ENCODE measurements at regions not wholly inside any gene's neighbourhood (a gene's known extent, or its start where the extent isn't known, plus 50 kb on each side); places are given as distances from the start of the nearest gene placed in this dataset.

DNA sequence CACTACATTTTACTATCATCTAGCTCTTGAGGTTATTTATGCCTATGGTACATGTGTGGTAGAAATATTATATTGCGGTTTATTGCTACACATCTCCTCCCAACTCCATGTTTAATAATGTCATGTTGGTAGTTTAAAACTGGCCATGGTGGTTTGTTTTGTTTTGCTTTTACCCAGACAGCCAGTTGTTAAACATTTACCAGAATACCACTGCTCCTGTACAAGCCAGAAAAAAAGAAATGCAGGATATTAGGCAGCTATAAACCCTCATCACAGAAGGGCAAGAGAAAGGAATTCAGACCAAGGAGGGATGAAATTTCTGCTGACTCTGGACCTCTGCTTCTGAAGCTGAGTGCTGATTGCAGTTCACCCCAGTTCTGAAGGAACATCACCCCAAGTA lies 451.8 kb upstream of the IL12A start:
- no peak for DNase-seq (ENCODE audit: low read depth)
- no peak for TF ChIP-seq CTCF (IDR thresholded peaks at IDR 0.05; ENCODE audit: insufficient read depth, low read depth, low read length, missing control alignments)

GRCh38 chr3:159538507-159538906 lies 450.1 kb upstream of the IL12A start:
- H3K4me3 ChIP-seq (ENCODE audit: low read length): no peak overlapping the region
- DNase-seq (ENCODE audit: low read depth): no peak
- TF ChIP-seq CTCF (IDR thresholded peaks at IDR 0.05; ENCODE audit: insufficient read depth, low read depth, low read length, missing control alignments): no peak

More for the DNA sequence above, 451.8 kb upstream of the IL12A start:
- no peak overlapping the region for H3K4me3 ChIP-seq (ENCODE audit: low read length)

GRCh38 chr3:159540882-159541495 lies 447.6 kb upstream of the IL12A start:
- no peak overlapping the region for H3K4me3 ChIP-seq (ENCODE audit: low read length)
- TF ChIP-seq CTCF (IDR thresholded peaks at IDR 0.05; ENCODE audit: insufficient read depth, low read depth, low read length, missing control alignments): no peak
- DNase-seq (ENCODE audit: low read depth): no peak

DNA sequence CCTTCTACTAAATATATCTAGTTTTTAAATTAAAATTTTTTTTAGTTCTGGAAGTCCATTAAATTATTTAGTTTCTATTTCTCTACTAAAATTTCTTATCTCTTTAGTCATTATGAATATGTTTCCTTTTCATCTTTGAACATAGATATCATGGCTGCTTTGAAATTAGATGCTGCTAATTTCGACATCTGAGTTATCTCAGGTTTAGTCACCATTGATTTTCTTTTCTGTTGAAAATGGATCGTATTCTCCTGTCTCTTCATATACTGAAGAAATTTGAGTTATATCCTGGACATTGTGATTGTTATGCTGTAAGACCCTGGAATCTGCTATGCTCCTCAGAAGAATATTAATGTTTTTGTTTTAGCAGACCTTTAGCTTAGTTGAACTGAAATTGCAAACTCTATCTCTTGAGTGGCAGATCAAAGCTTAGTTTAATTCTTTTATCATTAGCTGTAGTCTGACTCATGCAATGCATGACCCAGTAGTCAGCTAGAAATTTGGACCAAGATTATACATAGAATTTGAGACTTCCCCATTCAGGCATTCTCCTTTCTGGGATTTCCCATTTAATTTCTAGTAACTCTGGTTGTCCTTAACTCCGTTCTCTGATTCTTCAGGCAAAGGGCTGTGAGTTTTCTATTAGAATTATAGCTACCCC lies 439.8 kb upstream of the IL12A start:
- DNase-seq (ENCODE audit: low read depth): peak; percentile 33
- no peak overlapping the region for H3K4me3 ChIP-seq (ENCODE audit: low read length)
- TF ChIP-seq CTCF (IDR thresholded peaks at IDR 0.05; ENCODE audit: insufficient read depth, low read depth, low read length, missing control alignments): no peak

GRCh38 chr3:159555205-159555604 lies 433.4 kb upstream of the IL12A start:
- no peak for TF ChIP-seq CTCF (IDR thresholded peaks at IDR 0.05; ENCODE audit: insufficient read depth, low read depth, low read length, missing control alignments)
- DNase-seq (ENCODE audit: low read depth): no peak
- H3K4me3 ChIP-seq (ENCODE audit: low read length): no peak overlapping the region

- no peak for DNase-seq (ENCODE audit: low read depth)
- H3K4me3 ChIP-seq (ENCODE audit: low read length): no peak overlapping the region
- no peak for TF ChIP-seq CTCF (IDR thresholded peaks at IDR 0.05; ENCODE audit: insufficient read depth, low read depth, low read length, missing control alignments)
Measured at GRCh38 chr3:159559771-159560170, 428.9 kb upstream of the IL12A start.
